ENCODE measurements at regions not wholly inside any gene's neighbourhood (a gene's known extent, or its start where the extent isn't known, plus 50 kb on each side); places are given as distances from the start of the nearest gene placed in this dataset.
"Not testable (repeated sequence)": the region's sequence is repeated elsewhere in the genome, so short reads cannot be mapped to it uniquely, and the experiment has no call there.

GRCh38 chr13:23960566-23961156 is 63.4 kb upstream of the C1QTNF9B start:
- H3K36me3 ChIP-seq (ENCODE audit: control insufficient read depth, insufficient read depth, low read length) = no peaks in the 10 kb centered on the region
- H3K4me1 ChIP-seq (ENCODE audit: control insufficient read depth, insufficient read depth, low read length) = no peaks in the 10 kb centered on the region
- DNase-seq = peak; percentile 31
- WGBS (ENCODE audit: insufficient coverage) = no CpG with 5 or more reads among the region's 1 CpG
- no peaks in the 10 kb centered on the region for H3K9me3 ChIP-seq (replicated peaks; ENCODE audit: control insufficient read depth, low read depth, low read length)
- no peak overlapping the region for H3K4me3 ChIP-seq (ENCODE audit: low read length)
- H3K27me3 ChIP-seq (ENCODE audit: control insufficient read depth, insufficient read depth, low read length) = no peaks in the 10 kb centered on the region
- no peak overlapping the region for H3K27ac ChIP-seq (ENCODE audit: low read length)

- H3K4me1 ChIP-seq (ENCODE audit: control insufficient read depth, insufficient read depth, low read length) = no peaks in the 10 kb centered on the region
- H3K27ac ChIP-seq (ENCODE audit: low read length) = no peak overlapping the region
- no peak for DNase-seq
- WGBS (ENCODE audit: insufficient coverage) = no CpG with 5 or more reads among the region's 7 CpGs
- no peaks in the 10 kb centered on the region for H3K36me3 ChIP-seq (ENCODE audit: control insufficient read depth, insufficient read depth, low read length)
- no peaks in the 10 kb centered on the region for H3K9me3 ChIP-seq (replicated peaks; ENCODE audit: control insufficient read depth, low read depth, low read length)
- H3K4me3 ChIP-seq (ENCODE audit: low read length) = no peak overlapping the region
- H3K27me3 ChIP-seq (ENCODE audit: control insufficient read depth, insufficient read depth, low read length) = no peaks in the 10 kb centered on the region
Observed at GRCh38 chr13:23963184-23963931, 66.1 kb upstream of the C1QTNF9B start.

- Histone ChIP-seq H3K9me3 (replicated peaks; ENCODE audit: control insufficient read depth, low read depth, low read length) (no peaks in the 10 kb centered on the region), H3K27ac (ENCODE audit: low read length) (no peak overlapping the region), H3K4me1 (ENCODE audit: control insufficient read depth, insufficient read depth, low read length) (no peaks in the 10 kb centered on the region), H3K36me3 (ENCODE audit: control insufficient read depth, insufficient read depth, low read length) (no peaks in the 10 kb centered on the region), H3K4me3 (ENCODE audit: low read length) (no peak overlapping the region), H3K27me3 (ENCODE audit: control insufficient read depth, insufficient read depth, low read length) (no peaks in the 10 kb centered on the region)
- DNase-seq = no peak
- WGBS (ENCODE audit: insufficient coverage) = no CpG with 5 or more reads among the region's 2 CpGs
Observed at GRCh38 chr13:23963947-23964346, 66.6 kb upstream of the C1QTNF9B start.

- H3K36me3 ChIP-seq (ENCODE audit: control insufficient read depth, insufficient read depth, low read length) = no peaks in the 10 kb centered on the region
- H3K4me1 ChIP-seq (ENCODE audit: control insufficient read depth, insufficient read depth, low read length) = no peaks in the 10 kb centered on the region
- no peaks in the 10 kb centered on the region for H3K27me3 ChIP-seq (ENCODE audit: control insufficient read depth, insufficient read depth, low read length)
- WGBS (ENCODE audit: insufficient coverage) = 71% methylated on average over 1 of the region's 5 CpGs
- no peak overlapping the region for H3K4me3 ChIP-seq (ENCODE audit: low read length)
- no peak for DNase-seq
- no peak overlapping the region for H3K27ac ChIP-seq (ENCODE audit: low read length)
- H3K9me3 ChIP-seq (replicated peaks; ENCODE audit: control insufficient read depth, low read depth, low read length) = no peaks in the 10 kb centered on the region
Observed at GRCh38 chr13:23965346-23965745, 68.0 kb upstream of the C1QTNF9B start.

- no peak for DNase-seq
- no peaks in the 10 kb centered on the region for H3K4me1 ChIP-seq (ENCODE audit: control insufficient read depth, insufficient read depth, low read length)
- H3K4me3 ChIP-seq (ENCODE audit: low read length) = no peak overlapping the region
- H3K27ac ChIP-seq (ENCODE audit: low read length) = no peak overlapping the region
- H3K27me3 ChIP-seq (ENCODE audit: control insufficient read depth, insufficient read depth, low read length) = no peaks in the 10 kb centered on the region
- WGBS (ENCODE audit: insufficient coverage) = 86% methylated on average over 2 of the region's 6 CpGs
- no peaks in the 10 kb centered on the region for H3K36me3 ChIP-seq (ENCODE audit: control insufficient read depth, insufficient read depth, low read length)
- H3K9me3 ChIP-seq (replicated peaks; ENCODE audit: control insufficient read depth, low read depth, low read length) = no peaks in the 10 kb centered on the region
Observed at GRCh38 chr13:23966221-23966690, 69.0 kb upstream of the C1QTNF9B start.

- no peak overlapping the region for H3K4me3 ChIP-seq (ENCODE audit: low read length)
- H3K9me3 ChIP-seq (replicated peaks; ENCODE audit: control insufficient read depth, low read depth, low read length) = no peaks in the 10 kb centered on the region
- H3K27me3 ChIP-seq (ENCODE audit: control insufficient read depth, insufficient read depth, low read length) = no peaks in the 10 kb centered on the region
- H3K27ac ChIP-seq (ENCODE audit: low read length) = no peak overlapping the region
- DNase-seq = peak; percentile 30
- no peaks in the 10 kb centered on the region for H3K36me3 ChIP-seq (ENCODE audit: control insufficient read depth, insufficient read depth, low read length)
- no peaks in the 10 kb centered on the region for H3K4me1 ChIP-seq (ENCODE audit: control insufficient read depth, insufficient read depth, low read length)
- WGBS (ENCODE audit: insufficient coverage) = 80% methylated on average over 1 of the region's 11 CpGs
Observed at GRCh38 chr13:23966691-23967615, 69.7 kb upstream of the C1QTNF9B start.

GRCh38 chr13:23967792-23968191 is 70.5 kb upstream of the C1QTNF9B start:
- not testable (repeated sequence) for H3K9me3 ChIP-seq (replicated peaks; ENCODE audit: control insufficient read depth, low read depth, low read length)
- 100% methylated on average over 1 of the region's 3 CpGs for WGBS (ENCODE audit: insufficient coverage)

GRCh38 chr13:23969647-23970046 is 72.3 kb upstream of the C1QTNF9B start:
- no peak for DNase-seq
- no CpG with 5 or more reads among the region's 4 CpGs for WGBS (ENCODE audit: insufficient coverage)

More at GRCh38 chr13:23967792-23968191, 70.5 kb upstream of the C1QTNF9B start:
- H3K36me3 ChIP-seq (ENCODE audit: control insufficient read depth, insufficient read depth, low read length); DNase-seq; H3K4me1 ChIP-seq (ENCODE audit: control insufficient read depth, insufficient read depth, low read length); H3K4me3 ChIP-seq (ENCODE audit: low read length); H3K27ac ChIP-seq (ENCODE audit: low read length); H3K27me3 ChIP-seq (ENCODE audit: control insufficient read depth, insufficient read depth, low read length): not testable (repeated sequence)

GRCh38 chr13:23979361-23980159 is 82.3 kb upstream of the C1QTNF9B start:
- no peaks in the 10 kb centered on the region for H3K9me3 ChIP-seq (replicated peaks; ENCODE audit: control insufficient read depth, low read depth, low read length)
- DNase-seq = peak; percentile 90
- peak overlapping the region; percentile 62 for H3K4me3 ChIP-seq (ENCODE audit: low read length)
- under 1% methylated on average over 29 of the region's 43 CpGs for WGBS (ENCODE audit: insufficient coverage)
- no peaks in the 10 kb centered on the region for H3K36me3 ChIP-seq (ENCODE audit: control insufficient read depth, insufficient read depth, low read length)
- H3K27me3 ChIP-seq (ENCODE audit: control insufficient read depth, insufficient read depth, low read length) = no peaks in the 10 kb centered on the region
- peak overlapping the region; percentile 78 for H3K27ac ChIP-seq (ENCODE audit: low read length)
- peaks cover 19% of the 10 kb centered on the region for H3K4me1 ChIP-seq (ENCODE audit: control insufficient read depth, insufficient read depth, low read length)

More at GRCh38 chr13:23969647-23970046, 72.3 kb upstream of the C1QTNF9B start:
- Histone ChIP-seq H3K27ac (ENCODE audit: low read length) (no peak overlapping the region), H3K9me3 (replicated peaks; ENCODE audit: control insufficient read depth, low read depth, low read length) (no peaks in the 10 kb centered on the region), H3K36me3 (ENCODE audit: control insufficient read depth, insufficient read depth, low read length) (no peaks in the 10 kb centered on the region), H3K4me3 (ENCODE audit: low read length) (no peak overlapping the region), H3K4me1 (ENCODE audit: control insufficient read depth, insufficient read depth, low read length) (no peaks in the 10 kb centered on the region), H3K27me3 (ENCODE audit: control insufficient read depth, insufficient read depth, low read length) (no peaks in the 10 kb centered on the region)

Measured in muscle of leg (tissue), 3 donors.